SK-N-SH (cell line): ENCODE measurements at regions not wholly inside any gene's neighbourhood (a gene's known extent, or its start where the extent isn't known, plus 50 kb on each side); places are given as distances from the start of the nearest gene placed in this dataset.

ENCODE experiments used
- EZH2phosphoT487 ChIP-seq: fragments of 200-600 bp; sonication (generic); IDR thresholded peaks from 2 replicates; pipeline ENCODE4 v1.6.1; 2017; ENCODE audit warnings: low read depth, mixed run types, mild to moderate bottlenecking, antibody characterized with exemption, moderate library complexity, borderline replicate concordance
- IRF3 ChIP-seq: fragments of 150-350 bp; IDR thresholded peaks from 2 replicates; pipeline ENCODE4 v1.6.1; 2016; ENCODE audit warnings: mild to moderate bottlenecking, low read depth, low read length
- NFIC ChIP-seq: IDR thresholded peaks from 2 replicates; pipeline ENCODE4 v1.4.0; 2012; ENCODE audit warnings: borderline replicate concordance
- POLR2AphosphoS5 ChIP-seq: IDR thresholded peaks from 2 replicates; pipeline ENCODE4 v1.6.1; 2012; ENCODE audit warnings: low read depth, low read length
- RFX5 ChIP-seq: IDR thresholded peaks from 2 replicates; pipeline ENCODE4 v1.6.1; 2012; ENCODE audit warnings: mild to moderate bottlenecking, improper control_type of control experiment, low read length
- SIN3A ChIP-seq: IDR thresholded peaks from 2 replicates; pipeline ENCODE4 v1.6.1; 2012; ENCODE audit warnings: low read depth, mild to moderate bottlenecking, low read length, moderate library complexity, borderline replicate concordance
- SMC3 ChIP-seq: IDR thresholded peaks from 2 replicates; pipeline ENCODE4 v1.6.1; 2012; ENCODE audit warnings: low read depth, low read length, improper control_type of control experiment
- YY1 ChIP-seq: IDR thresholded peaks from 2 replicates; pipeline ENCODE4 v1.4.0; 2012; ENCODE audit warnings: low read depth, mild to moderate bottlenecking
- ZBTB33 ChIP-seq: IDR thresholded peaks from 2 replicates; pipeline ENCODE4 v1.4.0; 2012; ENCODE audit warnings: low read depth, borderline replicate concordance
- TF ChIP-seq, protein P1 (sequence below): fragments of 200-600 bp; sonication (generic); IDR thresholded peaks from 2 replicates; pipeline ENCODE4 v1.6.1; 2017; ENCODE audit warnings: antibody characterized with exemption, mild to moderate bottlenecking, moderate library complexity

DNA sequence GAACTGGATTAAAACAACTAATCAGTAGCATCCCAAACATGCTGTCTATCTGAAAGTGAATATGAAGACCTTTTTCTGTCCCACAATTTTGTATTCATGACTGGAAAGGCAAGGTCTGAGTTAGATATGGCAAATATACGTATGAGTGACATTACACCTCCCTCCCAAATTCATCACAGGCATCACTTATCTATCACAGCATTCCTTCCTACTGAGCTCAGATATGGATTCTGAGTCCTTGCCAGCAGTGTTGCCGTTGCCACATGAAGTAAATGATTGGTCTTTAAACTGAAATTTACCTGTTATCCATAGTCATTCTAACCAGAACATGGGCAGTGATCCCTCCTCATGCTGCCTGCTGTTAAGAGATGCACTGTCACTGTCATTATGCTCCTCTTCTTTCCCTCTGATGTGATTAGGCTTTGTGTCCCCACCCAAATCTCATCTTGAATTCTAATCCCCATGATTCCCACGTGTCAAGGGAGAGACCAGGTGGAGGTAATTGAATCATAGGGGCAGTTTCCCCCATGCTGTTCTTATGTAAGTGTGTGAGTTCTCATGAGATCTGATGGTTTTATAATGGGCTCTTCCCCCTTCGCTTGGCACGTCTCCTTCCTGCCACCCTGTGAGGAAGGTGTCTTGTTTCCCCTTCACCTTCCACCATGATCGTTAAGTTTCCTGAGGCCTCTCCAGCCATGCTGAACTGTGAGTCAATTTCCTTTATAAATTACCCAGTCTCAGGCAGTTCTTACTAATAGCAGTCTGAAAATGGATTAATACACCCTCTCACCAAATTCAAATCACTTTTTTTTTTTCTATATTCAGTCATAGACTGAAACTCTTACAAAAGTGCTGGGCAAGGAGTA lies 288.4 kb downstream of the NUAK1 start:
- TF ChIP-seq, protein P1, sequence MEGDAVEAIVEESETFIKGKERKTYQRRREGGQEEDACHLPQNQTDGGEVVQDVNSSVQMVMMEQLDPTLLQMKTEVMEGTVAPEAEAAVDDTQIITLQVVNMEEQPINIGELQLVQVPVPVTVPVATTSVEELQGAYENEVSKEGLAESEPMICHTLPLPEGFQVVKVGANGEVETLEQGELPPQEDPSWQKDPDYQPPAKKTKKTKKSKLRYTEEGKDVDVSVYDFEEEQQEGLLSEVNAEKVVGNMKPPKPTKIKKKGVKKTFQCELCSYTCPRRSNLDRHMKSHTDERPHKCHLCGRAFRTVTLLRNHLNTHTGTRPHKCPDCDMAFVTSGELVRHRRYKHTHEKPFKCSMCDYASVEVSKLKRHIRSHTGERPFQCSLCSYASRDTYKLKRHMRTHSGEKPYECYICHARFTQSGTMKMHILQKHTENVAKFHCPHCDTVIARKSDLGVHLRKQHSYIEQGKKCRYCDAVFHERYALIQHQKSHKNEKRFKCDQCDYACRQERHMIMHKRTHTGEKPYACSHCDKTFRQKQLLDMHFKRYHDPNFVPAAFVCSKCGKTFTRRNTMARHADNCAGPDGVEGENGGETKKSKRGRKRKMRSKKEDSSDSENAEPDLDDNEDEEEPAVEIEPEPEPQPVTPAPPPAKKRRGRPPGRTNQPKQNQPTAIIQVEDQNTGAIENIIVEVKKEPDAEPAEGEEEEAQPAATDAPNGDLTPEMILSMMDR: no peak
- TF ChIP-seq EZH2phosphoT487 (no peak), ZBTB33 (no peak), SMC3 (no peak), RFX5 (no peak), YY1 (no peak), SIN3A (no peak), POLR2AphosphoS5 (no peak), IRF3 (no peak), NFIC (no peak)
